NCI-H2196 treated with DMSO at 0.1 percent for 48 hours (cell line): ENCODE measurements at regions not wholly inside any gene's neighbourhood (a gene's known extent, or its start where the extent isn't known, plus 50 kb on each side); places are given as distances from the start of the nearest gene placed in this dataset.
A peak's percentile ranks its signal among the peaks of the same experiment; 100 is the strongest.

Experiments
- DNase-seq: peaks from one replicate; lab custom pipeline; 2025; ENCODE audit not compliant: unreplicated experiment; lab: John Stamatoyannopoulos, UW

- no peak for DNase-seq
Observed at GRCh38 chr7:131745390-131746248, 189.2 kb upstream of the PODXL start.

- DNase-seq, result no peak
Observed at GRCh38 chr7:131741446-131741845, 185.0 kb upstream of the PODXL start.

GRCh38 chr7:131737746-131738465, 181.5 kb upstream of the PODXL start:
- DNase-seq, result no peak

- DNase-seq, result no peak
Observed at GRCh38 chr7:131735101-131735500, 178.7 kb upstream of the PODXL start.

- DNase-seq, result no peak
Observed at GRCh38 chr7:131733604-131734003, 177.2 kb upstream of the PODXL start.

- DNase-seq, result no peak
Observed at GRCh38 chr7:131727189-131727588, 170.8 kb upstream of the PODXL start.

- DNase-seq, result no peak
Observed at GRCh38 chr7:131726686-131727085, 170.3 kb upstream of the PODXL start.

GRCh38 chr7:131726031-131726430, 169.6 kb upstream of the PODXL start:
- DNase-seq, result no peak

GRCh38 chr7:131724776-131725345, 168.4 kb upstream of the PODXL start:
- no peak for DNase-seq

GRCh38 chr7:131723926-131724325, 167.5 kb upstream of the PODXL start:
- DNase-seq, result no peak

- no peak for DNase-seq
Observed at GRCh38 chr7:131722371-131722770, 165.9 kb upstream of the PODXL start.

- no peak for DNase-seq
Observed at GRCh38 chr7:131721660-131722059, 165.2 kb upstream of the PODXL start.

- no peak for DNase-seq
Observed at GRCh38 chr7:131720703-131721102, 164.3 kb upstream of the PODXL start.

GRCh38 chr7:131717181-131717580, 160.8 kb upstream of the PODXL start:
- no peak for DNase-seq

GRCh38 chr7:131699323-131699722, 142.9 kb upstream of the PODXL start:
- no peak for DNase-seq

GRCh38 chr7:131692131-131692960, 135.9 kb upstream of the PODXL start:
- DNase-seq, result peak; percentile 7

GRCh38 chr7:131691454-131692130, 135.2 kb upstream of the PODXL start:
- no peak for DNase-seq

- DNase-seq, result no peak
Observed at GRCh38 chr7:131690441-131690840, 134.0 kb upstream of the PODXL start.

GRCh38 chr7:131689662-131690234, 133.3 kb upstream of the PODXL start:
- no peak for DNase-seq
